ENCODE measurements at regions not wholly inside any gene's neighbourhood (a gene's known extent, or its start where the extent isn't known, plus 50 kb on each side); places are given as distances from the start of the nearest gene placed in this dataset.

- H3K27ac ChIP-seq (ENCODE audit: low read length), result no peak overlapping the region
- H3K9me3 ChIP-seq (ENCODE audit: control insufficient read depth in 1 of 2, low read length in 2 of 2), result no peaks in the 10 kb centered on the region
Measured at GRCh38 chr9:18075253-18075952, 398.6 kb upstream of the ADAMTSL1 start.

GRCh38 chr9:18077941-18078678 is 395.8 kb upstream of the ADAMTSL1 start:
- Histone ChIP-seq H3K27ac (ENCODE audit: low read length) (no peak overlapping the region), H3K9me3 (ENCODE audit: control insufficient read depth in 1 of 2, low read length in 2 of 2) (no peaks in the 10 kb centered on the region), H3K4me1 (ENCODE audit: control insufficient read depth in 1 of 2, insufficient read depth in 2 of 2, low read length in 2 of 2) (peaks cover 6 to 9% of the 10 kb centered on the region in 2 donors), H3K36me3 (ENCODE audit: control insufficient read depth in 1 of 2, insufficient read depth in 2 of 2, low read length in 2 of 2) (no peaks in the 10 kb centered on the region), H3K27me3 (ENCODE audit: low read depth, low read length) (no peaks in the 10 kb centered on the region), H3K4me3 (ENCODE audit: low read depth in 1 of 2, low read length in 2 of 2) (no peak overlapping the region)

More at GRCh38 chr9:18075253-18075952, 398.6 kb upstream of the ADAMTSL1 start:
- Histone ChIP-seq H3K4me3 (ENCODE audit: low read depth in 1 of 2, low read length in 2 of 2) (no peak overlapping the region), H3K36me3 (ENCODE audit: control insufficient read depth in 1 of 2, insufficient read depth in 2 of 2, low read length in 2 of 2) (no peaks in the 10 kb centered on the region), H3K4me1 (ENCODE audit: control insufficient read depth in 1 of 2, insufficient read depth in 2 of 2, low read length in 2 of 2) (peaks cover 6 to 9% of the 10 kb centered on the region in 2 donors), H3K27me3 (ENCODE audit: low read depth, low read length) (no peaks in the 10 kb centered on the region)

DNA sequence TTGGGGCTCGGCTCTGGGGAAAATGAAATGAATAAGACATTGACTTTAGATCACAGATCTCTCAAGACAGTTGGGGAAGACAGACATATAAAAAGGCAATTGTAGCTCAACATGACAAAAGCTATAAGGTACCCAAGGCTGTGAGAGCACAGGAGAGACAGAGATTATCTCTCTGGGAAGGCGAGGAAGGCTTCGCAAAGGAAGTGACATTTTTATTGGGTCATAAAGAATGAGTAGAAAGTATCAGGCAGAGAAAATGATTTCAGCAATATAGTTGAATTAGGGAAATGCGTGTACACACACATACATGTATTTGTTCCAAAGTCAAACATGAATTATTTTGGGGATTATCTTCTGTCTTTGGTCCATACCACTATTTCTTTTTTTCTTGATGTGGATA is 381.8 kb upstream of the ADAMTSL1 start:
- no peaks in the 10 kb centered on the region for H3K4me1 ChIP-seq (ENCODE audit: control insufficient read depth in 1 of 2, insufficient read depth in 2 of 2, low read length in 2 of 2)
- no peaks in the 10 kb centered on the region for H3K9me3 ChIP-seq (ENCODE audit: control insufficient read depth in 1 of 2, low read length in 2 of 2)
- H3K27ac ChIP-seq (ENCODE audit: low read length), result no peak overlapping the region
- H3K36me3 ChIP-seq (ENCODE audit: control insufficient read depth in 1 of 2, insufficient read depth in 2 of 2, low read length in 2 of 2), result no peaks in the 10 kb centered on the region
- no peak overlapping the region for H3K4me3 ChIP-seq (ENCODE audit: low read depth in 1 of 2, low read length in 2 of 2)
- H3K27me3 ChIP-seq (ENCODE audit: low read depth, low read length), result no peaks in the 10 kb centered on the region

GRCh38 chr9:18106006-18106560 is 367.9 kb upstream of the ADAMTSL1 start:
- Histone ChIP-seq H3K36me3 (ENCODE audit: control insufficient read depth in 1 of 2, insufficient read depth in 2 of 2, low read length in 2 of 2) (no peaks in the 10 kb centered on the region), H3K4me1 (ENCODE audit: control insufficient read depth in 1 of 2, insufficient read depth in 2 of 2, low read length in 2 of 2) (no peaks in the 10 kb centered on the region), H3K4me3 (ENCODE audit: low read depth in 1 of 2, low read length in 2 of 2) (no peak overlapping the region), H3K9me3 (ENCODE audit: control insufficient read depth in 1 of 2, low read length in 2 of 2) (no peaks in the 10 kb centered on the region), H3K27ac (ENCODE audit: low read length) (no peak overlapping the region), H3K27me3 (ENCODE audit: low read depth, low read length) (no peaks in the 10 kb centered on the region)

GRCh38 chr9:18109675-18110074 is 364.3 kb upstream of the ADAMTSL1 start:
- Histone ChIP-seq H3K27ac (ENCODE audit: low read length) (no peak overlapping the region), H3K27me3 (ENCODE audit: low read depth, low read length) (no peaks in the 10 kb centered on the region), H3K4me3 (ENCODE audit: low read depth in 1 of 2, low read length in 2 of 2) (no peak overlapping the region), H3K36me3 (ENCODE audit: control insufficient read depth in 1 of 2, insufficient read depth in 2 of 2, low read length in 2 of 2) (no peaks in the 10 kb centered on the region), H3K4me1 (ENCODE audit: control insufficient read depth in 1 of 2, insufficient read depth in 2 of 2, low read length in 2 of 2) (no peaks in the 10 kb centered on the region), H3K9me3 (ENCODE audit: control insufficient read depth in 1 of 2, low read length in 2 of 2) (no peaks in the 10 kb centered on the region)

GRCh38 chr9:18111146-18111545 is 362.8 kb upstream of the ADAMTSL1 start:
- no peak overlapping the region for H3K27ac ChIP-seq (ENCODE audit: low read length)
- H3K27me3 ChIP-seq (ENCODE audit: low read depth, low read length), result no peaks in the 10 kb centered on the region
- no peaks in the 10 kb centered on the region for H3K4me1 ChIP-seq (ENCODE audit: control insufficient read depth in 1 of 2, insufficient read depth in 2 of 2, low read length in 2 of 2)
- H3K4me3 ChIP-seq (ENCODE audit: low read depth in 1 of 2, low read length in 2 of 2), result no peak overlapping the region
- H3K36me3 ChIP-seq (ENCODE audit: control insufficient read depth in 1 of 2, insufficient read depth in 2 of 2, low read length in 2 of 2), result no peaks in the 10 kb centered on the region
- no peaks in the 10 kb centered on the region for H3K9me3 ChIP-seq (ENCODE audit: control insufficient read depth in 1 of 2, low read length in 2 of 2)

GRCh38 chr9:18114559-18115475 is 359.1 kb upstream of the ADAMTSL1 start:
- Histone ChIP-seq H3K9me3 (ENCODE audit: control insufficient read depth in 1 of 2, low read length in 2 of 2) (no peaks in the 10 kb centered on the region), H3K27me3 (ENCODE audit: low read depth, low read length) (no peaks in the 10 kb centered on the region), H3K4me3 (ENCODE audit: low read depth in 1 of 2, low read length in 2 of 2) (no peak overlapping the region), H3K36me3 (ENCODE audit: control insufficient read depth in 1 of 2, insufficient read depth in 2 of 2, low read length in 2 of 2) (no peaks in the 10 kb centered on the region), H3K4me1 (ENCODE audit: control insufficient read depth in 1 of 2, insufficient read depth in 2 of 2, low read length in 2 of 2) (peaks cover 0 to 9% of the 10 kb centered on the region in 2 donors), H3K27ac (ENCODE audit: low read length) (no peak overlapping the region)

GRCh38 chr9:18118268-18118667 is 355.7 kb upstream of the ADAMTSL1 start:
- Histone ChIP-seq H3K27ac (ENCODE audit: low read length) (no peak overlapping the region), H3K4me3 (ENCODE audit: low read depth in 1 of 2, low read length in 2 of 2) (no peak overlapping the region), H3K27me3 (ENCODE audit: low read depth, low read length) (no peaks in the 10 kb centered on the region), H3K4me1 (ENCODE audit: control insufficient read depth in 1 of 2, insufficient read depth in 2 of 2, low read length in 2 of 2) (peaks cover 0 to 13% of the 10 kb centered on the region in 2 donors), H3K36me3 (ENCODE audit: control insufficient read depth in 1 of 2, insufficient read depth in 2 of 2, low read length in 2 of 2) (no peaks in the 10 kb centered on the region), H3K9me3 (ENCODE audit: control insufficient read depth in 1 of 2, low read length in 2 of 2) (no peaks in the 10 kb centered on the region)

DNA sequence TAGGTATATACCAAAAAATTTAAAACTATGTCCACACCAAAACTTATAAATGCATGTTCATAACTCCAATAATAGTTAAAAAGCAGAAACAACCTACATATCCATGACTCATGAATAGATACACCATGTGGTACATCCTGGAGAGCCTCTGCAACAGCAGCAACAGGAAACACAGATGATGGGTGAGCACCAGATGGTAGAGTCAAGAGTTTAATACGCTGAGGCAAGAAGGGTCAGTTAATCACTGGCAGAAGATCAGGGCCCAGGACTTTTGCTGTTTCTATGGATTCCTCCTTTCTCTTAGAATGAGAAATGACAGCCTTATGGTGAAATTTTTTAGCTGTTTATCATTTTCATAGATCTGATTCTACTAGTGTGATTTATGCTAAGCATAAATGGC is 351.8 kb upstream of the ADAMTSL1 start:
- Histone ChIP-seq H3K4me3 (ENCODE audit: low read depth in 1 of 2, low read length in 2 of 2) (no peak overlapping the region), H3K27me3 (ENCODE audit: low read depth, low read length) (no peaks in the 10 kb centered on the region), H3K4me1 (ENCODE audit: control insufficient read depth in 1 of 2, insufficient read depth in 2 of 2, low read length in 2 of 2) (peaks cover 0 to 16% of the 10 kb centered on the region in 2 donors), H3K36me3 (ENCODE audit: control insufficient read depth in 1 of 2, insufficient read depth in 2 of 2, low read length in 2 of 2) (no peaks in the 10 kb centered on the region), H3K27ac (ENCODE audit: low read length) (no peak overlapping the region), H3K9me3 (ENCODE audit: control insufficient read depth in 1 of 2, low read length in 2 of 2) (no peaks in the 10 kb centered on the region)

- no peaks in the 10 kb centered on the region for H3K27me3 ChIP-seq (ENCODE audit: low read depth, low read length)
- H3K9me3 ChIP-seq (ENCODE audit: control insufficient read depth in 1 of 2, low read length in 2 of 2), result no peaks in the 10 kb centered on the region
- no peak overlapping the region for H3K27ac ChIP-seq (ENCODE audit: low read length)
- H3K4me3 ChIP-seq (ENCODE audit: low read depth in 1 of 2, low read length in 2 of 2), result no peak overlapping the region
- H3K4me1 ChIP-seq (ENCODE audit: control insufficient read depth in 1 of 2, insufficient read depth in 2 of 2, low read length in 2 of 2), result peaks cover 0 to 16% of the 10 kb centered on the region in 2 donors
- H3K36me3 ChIP-seq (ENCODE audit: control insufficient read depth in 1 of 2, insufficient read depth in 2 of 2, low read length in 2 of 2), result no peaks in the 10 kb centered on the region
Measured at GRCh38 chr9:18124760-18125159, 349.2 kb upstream of the ADAMTSL1 start.

All from muscle layer of duodenum (tissue), 2 donors.